Stomach (tissue), 8 donors: ENCODE measurements at regions not wholly inside any gene's neighbourhood (a gene's known extent, or its start where the extent isn't known, plus 50 kb on each side); places are given as distances from the start of the nearest gene placed in this dataset.

Source experiments
- DNase-seq, 2 donors: peaks; one replicate each; pipeline versions ENCODE4 v3.0.0 to v3.0.0-alpha.2; 2013 to 2019
- H3K27ac ChIP-seq, 5 donors: fragments of 200-600 bp in 4 of 5; sonication (generic) in 4 of 5; one replicate each; pipeline ENCODE4 v1.5.1; 2013 to 2019; ENCODE audit warnings: mild to moderate bottlenecking in 1 of 5, moderate library complexity in 1 of 5
- H3K27me3 ChIP-seq, 3 donors: fragments of 200-600 bp; sonication (generic); one replicate each; pipeline ENCODE4 v1.5.1; 2017 to 2019; ENCODE audit warnings: mixed run types in 1 of 3
- H3K36me3 ChIP-seq, 4 donors: fragments of 200-600 bp; sonication (generic); 1 replicate in 3 of 4; 2 replicates in 1 of 4; pipeline ENCODE4 v1.5.1; 2016 to 2019
- H3K4me1 ChIP-seq, 4 donors: fragments of 200-600 bp; sonication (generic); one replicate each; pipeline ENCODE4 v1.5.1; 2016 to 2019
- H3K4me3 ChIP-seq, 4 donors: fragments of 200-600 bp; sonication (generic) in 3 of 4; one replicate each; pipeline ENCODE4 v1.5.1; 2016 to 2019; ENCODE audit warnings: mild to moderate bottlenecking in 1 of 4
- H3K9me3 ChIP-seq, 4 donors: fragments of 200-600 bp; sonication (generic); one replicate each; pipeline ENCODE4 v1.5.1; 2016 to 2019
- EP300 ChIP-seq: sonication (generic); formaldehyde crosslinking; IDR thresholded peaks from one replicate; pipeline ENCODE4 v1.6.1; 2017; ENCODE audit warnings: antibody characterized with exemption
- POLR2A ChIP-seq, 4 donors: fragments of 450-650 bp; IDR thresholded peaks; one replicate each; pipeline ENCODE4 v1.6.1; 2016; ENCODE audit warnings: antibody characterized with exemption in 4 of 4, control low read depth in 2 of 4, mild to moderate bottlenecking in 1 of 4, moderate library complexity in 1 of 4
- POLR2AphosphoS5 ChIP-seq, 3 donors: sonication (generic); formaldehyde crosslinking; IDR thresholded peaks; one replicate each; pipeline ENCODE4 v1.6.1; 2016; ENCODE audit warnings: antibody characterized with exemption in 3 of 3
- WGBS, 5 donors: extraction: QIAGEN DNeasy Blood & Tissue Kit in 3 of 5; methylation state at CpG; one replicate each; pipeline versions ENCODE4 v1.1.5 to v1.1.7; 2013 to 2018; 5-methylcytosine and 5-hydroxymethylcytosine counted together
- intact Hi-C: fragments of 100-400 bp; cut with DNase I; formaldehyde crosslinking; loops from one replicate; pipeline ENCODE4 v1.15.1; 2023; ENCODE audit warnings: low total_unique reads
- TF ChIP-seq, protein P1 (sequence below), 7 experiments: fragments of 450-650 bp in 4 of 7; fragments of 200-600 bp in 3 of 7; sonication (generic) in 3 of 7; IDR thresholded peaks; one replicate each; pipeline ENCODE4 v1.5.1; 2016 to 2019; ENCODE audit warnings: antibody characterized with exemption in 7 of 7, control low read depth in 2 of 7, mild to moderate bottlenecking in 1 of 7
- donor health status: healthy with polysubstance abuse.
- donor health status: Bipolar disorder and iron deficiency.
- donor health status: healthy.

DNA sequence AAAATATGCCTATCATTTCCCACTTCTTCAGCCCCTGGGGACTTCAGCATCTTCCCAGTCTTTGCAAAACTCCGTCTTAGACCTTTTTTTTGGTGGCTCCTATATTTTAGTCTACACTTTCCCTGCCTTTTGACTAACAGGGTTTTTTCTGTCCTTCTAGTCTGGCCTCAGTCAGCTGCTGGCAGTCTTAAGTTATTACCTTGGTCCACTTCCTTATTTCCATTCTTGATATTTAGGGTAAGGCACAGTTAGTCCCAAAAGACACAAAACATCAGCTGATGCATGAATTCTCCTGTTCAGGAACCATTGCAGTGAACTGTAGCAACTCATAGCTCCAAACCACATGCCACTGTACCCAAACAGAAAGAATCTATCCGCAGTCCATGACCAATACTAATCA lies 234.6 kb upstream of the RFC3 start:
- Histone ChIP-seq H3K27me3 (no peaks in the 10 kb centered on the region), H3K27ac (no peak overlapping the region), H3K4me1 (no peaks in the 10 kb centered on the region), H3K4me3 (no peak overlapping the region), H3K36me3 (no peaks in the 10 kb centered on the region), H3K9me3 (no peaks in the 10 kb centered on the region)
- intact Hi-C loops: no loop called here
- TF ChIP-seq, protein P1, sequence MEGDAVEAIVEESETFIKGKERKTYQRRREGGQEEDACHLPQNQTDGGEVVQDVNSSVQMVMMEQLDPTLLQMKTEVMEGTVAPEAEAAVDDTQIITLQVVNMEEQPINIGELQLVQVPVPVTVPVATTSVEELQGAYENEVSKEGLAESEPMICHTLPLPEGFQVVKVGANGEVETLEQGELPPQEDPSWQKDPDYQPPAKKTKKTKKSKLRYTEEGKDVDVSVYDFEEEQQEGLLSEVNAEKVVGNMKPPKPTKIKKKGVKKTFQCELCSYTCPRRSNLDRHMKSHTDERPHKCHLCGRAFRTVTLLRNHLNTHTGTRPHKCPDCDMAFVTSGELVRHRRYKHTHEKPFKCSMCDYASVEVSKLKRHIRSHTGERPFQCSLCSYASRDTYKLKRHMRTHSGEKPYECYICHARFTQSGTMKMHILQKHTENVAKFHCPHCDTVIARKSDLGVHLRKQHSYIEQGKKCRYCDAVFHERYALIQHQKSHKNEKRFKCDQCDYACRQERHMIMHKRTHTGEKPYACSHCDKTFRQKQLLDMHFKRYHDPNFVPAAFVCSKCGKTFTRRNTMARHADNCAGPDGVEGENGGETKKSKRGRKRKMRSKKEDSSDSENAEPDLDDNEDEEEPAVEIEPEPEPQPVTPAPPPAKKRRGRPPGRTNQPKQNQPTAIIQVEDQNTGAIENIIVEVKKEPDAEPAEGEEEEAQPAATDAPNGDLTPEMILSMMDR (IDR thresholded peaks at IDR 0.05): no peak
- no peak for TF ChIP-seq EP300
- no peak for TF ChIP-seq POLR2A (IDR thresholded peaks at IDR 0.05)
- no peak for TF ChIP-seq POLR2AphosphoS5 (IDR thresholded peaks at IDR 0.05)
- no peak for DNase-seq
- WGBS, 5 donors: 87 to 97% (median 93%) methylated on average over 2 of the region's 2 CpGs

DNA sequence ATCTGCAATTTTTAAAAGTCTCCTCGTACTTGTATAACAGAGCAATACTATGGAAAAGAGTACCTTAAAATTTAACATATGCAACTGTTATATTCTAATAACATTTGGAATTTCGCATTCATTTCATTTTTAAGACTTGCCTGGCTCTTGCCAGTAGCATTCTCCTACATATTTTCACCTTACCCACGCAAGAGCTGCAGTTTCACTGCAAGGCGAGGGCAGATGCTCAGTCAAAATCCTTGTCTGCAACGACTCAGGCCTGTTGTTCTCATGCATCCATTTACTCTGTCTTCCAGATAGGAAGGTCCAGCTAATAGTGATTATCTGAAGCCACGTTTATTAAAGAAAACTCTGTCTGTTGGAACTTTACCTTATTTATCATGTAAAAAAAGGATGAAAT lies 227.0 kb upstream of the RFC3 start:
- intact Hi-C loops: no loop called here
- TF ChIP-seq, protein P1 (IDR thresholded peaks at IDR 0.05): no peak
- TF ChIP-seq EP300 (no peak), POLR2AphosphoS5 (IDR thresholded peaks at IDR 0.05) (no peak), POLR2A (IDR thresholded peaks at IDR 0.05) (no peak)
- no peaks in the 10 kb centered on the region for H3K36me3 ChIP-seq
- H3K4me1 ChIP-seq: no peaks in the 10 kb centered on the region
- no peak overlapping the region for H3K4me3 ChIP-seq
- no peak for DNase-seq
- no peak overlapping the region for H3K27ac ChIP-seq
- no peaks in the 10 kb centered on the region for H3K27me3 ChIP-seq
- no peaks in the 10 kb centered on the region for H3K9me3 ChIP-seq
- 89 to 94% (median 90%) methylated on average over 6 of the region's 6 CpGs for WGBS, 5 donors

DNA sequence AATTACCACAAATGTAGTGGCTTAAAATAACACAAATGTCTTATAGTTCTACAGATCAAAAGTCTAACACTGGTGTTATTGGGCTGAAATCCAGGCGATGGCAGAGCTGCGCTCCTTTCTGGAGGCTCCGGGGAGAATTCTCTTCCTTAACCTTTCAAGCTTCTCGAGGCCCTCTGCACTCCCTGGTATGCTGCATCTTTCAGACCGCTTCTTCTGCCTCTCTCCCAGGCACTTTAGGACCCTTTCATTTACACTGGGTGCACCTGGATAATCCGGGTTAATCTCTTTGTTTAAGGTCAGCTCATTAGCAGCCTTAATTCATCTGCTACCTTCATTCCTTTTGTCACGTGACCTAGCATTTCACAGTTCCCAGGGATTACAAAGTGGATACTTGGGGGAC lies 211.3 kb upstream of the RFC3 start:
- 54 to 66% (median 62%) methylated on average over 7 of the region's 7 CpGs for WGBS, 5 donors
- TF ChIP-seq EP300 (no peak), POLR2AphosphoS5 (IDR thresholded peaks at IDR 0.05) (no peak), POLR2A (IDR thresholded peaks at IDR 0.05) (no peak)
- TF ChIP-seq, protein P1 (IDR thresholded peaks at IDR 0.05): no peak
- H3K4me1 ChIP-seq: peaks cover 5 to 16% (median 6%) of the 10 kb centered on the region in 4 donors
- intact Hi-C loops: no loop called here
- H3K36me3 ChIP-seq: no peaks in the 10 kb centered on the region
- no peak overlapping the region for H3K4me3 ChIP-seq
- DNase-seq: peak in 1 of 2 donors; percentile 30
- H3K27me3 ChIP-seq: no peaks in the 10 kb centered on the region
- no peak overlapping the region for H3K27ac ChIP-seq
- peaks cover 0 to 8% (median 0%) of the 10 kb centered on the region in 4 donors for H3K9me3 ChIP-seq

DNA sequence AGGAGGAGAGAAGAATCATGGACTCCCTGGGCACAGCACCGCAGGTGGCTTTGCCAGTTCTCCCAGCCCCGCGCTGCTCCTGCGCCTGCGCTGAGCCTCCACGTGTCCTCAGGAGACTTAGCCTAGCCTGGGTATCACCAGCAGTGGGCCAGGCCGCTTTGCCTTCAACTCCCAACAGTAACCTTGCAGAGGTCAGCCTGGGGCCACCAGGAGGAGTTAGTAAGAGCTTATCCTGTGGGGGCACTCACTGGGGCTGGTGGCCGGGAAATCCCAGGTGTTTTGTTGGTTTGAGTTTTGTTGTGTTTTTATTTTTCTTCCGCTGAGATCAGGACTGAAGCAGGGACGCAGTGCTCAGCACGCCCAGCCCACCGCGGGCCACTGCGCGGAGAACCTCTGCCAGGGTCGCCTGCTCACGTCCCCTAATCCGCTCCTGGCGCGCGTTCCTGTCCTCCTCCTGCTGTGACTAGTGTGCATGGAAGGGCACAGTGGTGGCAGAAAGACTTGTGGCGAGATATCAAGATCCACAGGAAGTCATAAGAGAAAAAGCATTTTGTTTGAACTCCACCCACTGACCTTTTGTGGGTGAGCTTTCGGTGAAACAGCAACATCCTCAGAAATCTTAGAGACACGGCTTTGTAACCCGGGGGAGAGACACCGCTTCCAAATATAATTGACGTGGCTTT lies 207.4 kb upstream of the RFC3 start:
- TF ChIP-seq, protein P1 (IDR thresholded peaks at IDR 0.05): no peak
- no peak for TF ChIP-seq POLR2A (IDR thresholded peaks at IDR 0.05)
- TF ChIP-seq POLR2AphosphoS5 (IDR thresholded peaks at IDR 0.05): no peak
- TF ChIP-seq EP300: no peak
- Histone ChIP-seq H3K9me3 (no peaks in the 10 kb centered on the region), H3K27me3 (no peaks in the 10 kb centered on the region), H3K36me3 (no peaks in the 10 kb centered on the region), H3K27ac (peak overlapping the region; percentile 73 to 81 (median 76)), H3K4me3 (peak overlapping the region in 3 of 4 donors; percentile 18 to 31 (median 21)), H3K4me1 (peaks cover 5 to 22% (median 11%) of the 10 kb centered on the region in 4 donors)
- 51 to 66% (median 56%) methylated on average over 26 to 27 of the region's 27 CpGs for WGBS, 5 donors
- intact Hi-C loops: no loop called here
- DNase-seq: peak in 1 of 2 donors; percentile 17
